ENCODE measurements at regions not wholly inside any gene's neighbourhood (a gene's known extent, or its start where the extent isn't known, plus 50 kb on each side); places are given as distances from the start of the nearest gene placed in this dataset.

DNA sequence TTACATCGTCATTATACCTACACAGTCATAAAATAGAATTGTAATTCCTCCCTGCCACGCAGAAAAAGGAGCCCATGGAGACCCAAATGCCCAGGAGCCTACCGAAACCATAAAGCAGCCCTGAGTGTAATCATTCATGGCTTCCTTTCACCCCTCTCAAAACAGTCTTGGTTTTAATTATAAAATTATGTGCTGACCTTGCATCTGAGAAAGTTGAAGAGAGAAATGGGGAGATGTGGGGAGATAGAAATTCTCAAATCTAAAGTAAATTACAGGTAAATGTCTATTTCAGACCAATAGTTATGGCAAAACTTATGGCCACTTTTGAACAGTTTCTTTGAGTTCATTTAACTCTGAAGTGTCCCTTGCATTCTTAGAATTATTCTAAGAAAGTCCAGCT is 1068.8 kb downstream of the BCL11A start:
- Histone ChIP-seq H3F3A (ENCODE audit: insufficient read depth) (no peaks in the 10 kb centered on the region), H3K9me3 (ENCODE audit: insufficient read depth, low read length) (no peaks in the 10 kb centered on the region), H3K4me2 (ENCODE audit: low read depth, low read length, poor library complexity, severe bottlenecking) (no peak overlapping the region), H2AFZ (ENCODE audit: low read depth, low read length, severe bottlenecking) (no peak overlapping the region), H3K9ac (ENCODE audit: low read length) (no peak overlapping the region), H4K20me1 (ENCODE audit: low read depth, low read length) (no peaks in the 10 kb centered on the region), H3K36me3 (ENCODE audit: low read length) (no peaks in the 10 kb centered on the region), H3K27me3 (ENCODE audit: low read length) (no peaks in the 10 kb centered on the region), H3K9me2 (replicated peaks; ENCODE audit: insufficient read depth, low read length) (no peaks in the 10 kb centered on the region), H3K4me3 (ENCODE audit: insufficient read depth, low read length, poor library complexity, severe bottlenecking) (no peak overlapping the region), H3K79me2 (ENCODE audit: insufficient read depth, low read length) (no peaks in the 10 kb centered on the region), H3K27ac (ENCODE audit: low read depth, low read length) (no peak overlapping the region)
- TF ChIP-seq EZH2phosphoT487 (conservative IDR thresholded peaks at IDR 0.05; ENCODE audit: low read length), result no peak
- TF ChIP-seq, protein P1, sequence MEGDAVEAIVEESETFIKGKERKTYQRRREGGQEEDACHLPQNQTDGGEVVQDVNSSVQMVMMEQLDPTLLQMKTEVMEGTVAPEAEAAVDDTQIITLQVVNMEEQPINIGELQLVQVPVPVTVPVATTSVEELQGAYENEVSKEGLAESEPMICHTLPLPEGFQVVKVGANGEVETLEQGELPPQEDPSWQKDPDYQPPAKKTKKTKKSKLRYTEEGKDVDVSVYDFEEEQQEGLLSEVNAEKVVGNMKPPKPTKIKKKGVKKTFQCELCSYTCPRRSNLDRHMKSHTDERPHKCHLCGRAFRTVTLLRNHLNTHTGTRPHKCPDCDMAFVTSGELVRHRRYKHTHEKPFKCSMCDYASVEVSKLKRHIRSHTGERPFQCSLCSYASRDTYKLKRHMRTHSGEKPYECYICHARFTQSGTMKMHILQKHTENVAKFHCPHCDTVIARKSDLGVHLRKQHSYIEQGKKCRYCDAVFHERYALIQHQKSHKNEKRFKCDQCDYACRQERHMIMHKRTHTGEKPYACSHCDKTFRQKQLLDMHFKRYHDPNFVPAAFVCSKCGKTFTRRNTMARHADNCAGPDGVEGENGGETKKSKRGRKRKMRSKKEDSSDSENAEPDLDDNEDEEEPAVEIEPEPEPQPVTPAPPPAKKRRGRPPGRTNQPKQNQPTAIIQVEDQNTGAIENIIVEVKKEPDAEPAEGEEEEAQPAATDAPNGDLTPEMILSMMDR (IDR thresholded peaks at IDR 0.05; ENCODE audit: insufficient read depth, low read length, poor library complexity, severe bottlenecking), result no peak

DNA sequence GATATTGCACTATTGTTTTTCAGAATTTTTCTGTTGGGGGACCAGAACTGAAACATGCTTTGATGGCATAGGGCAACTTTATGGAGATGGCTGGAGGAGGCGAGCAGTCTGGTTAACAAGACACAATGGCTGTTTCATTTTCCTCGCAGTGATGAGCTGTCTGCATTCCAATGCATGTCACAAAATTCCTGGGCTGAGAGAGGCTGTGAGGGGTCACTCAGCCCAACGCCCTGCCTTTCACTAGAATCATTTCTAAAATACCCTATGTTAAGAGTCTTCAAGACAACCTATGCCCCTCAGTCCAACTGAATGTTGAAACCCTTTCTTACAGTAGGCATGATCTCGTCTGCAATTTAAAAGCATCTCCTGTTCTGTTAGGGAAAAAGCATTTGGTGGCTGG is 1090.0 kb downstream of the BCL11A start:
- TF ChIP-seq, protein P1 (IDR thresholded peaks at IDR 0.05; ENCODE audit: insufficient read depth, low read length, poor library complexity, severe bottlenecking), result no peak
- TF ChIP-seq EZH2phosphoT487 (conservative IDR thresholded peaks at IDR 0.05; ENCODE audit: low read length), result no peak
- Histone ChIP-seq H3K4me3 (ENCODE audit: insufficient read depth, low read length, poor library complexity, severe bottlenecking) (no peak overlapping the region), H4K20me1 (ENCODE audit: low read depth, low read length) (no peaks in the 10 kb centered on the region)

DNA sequence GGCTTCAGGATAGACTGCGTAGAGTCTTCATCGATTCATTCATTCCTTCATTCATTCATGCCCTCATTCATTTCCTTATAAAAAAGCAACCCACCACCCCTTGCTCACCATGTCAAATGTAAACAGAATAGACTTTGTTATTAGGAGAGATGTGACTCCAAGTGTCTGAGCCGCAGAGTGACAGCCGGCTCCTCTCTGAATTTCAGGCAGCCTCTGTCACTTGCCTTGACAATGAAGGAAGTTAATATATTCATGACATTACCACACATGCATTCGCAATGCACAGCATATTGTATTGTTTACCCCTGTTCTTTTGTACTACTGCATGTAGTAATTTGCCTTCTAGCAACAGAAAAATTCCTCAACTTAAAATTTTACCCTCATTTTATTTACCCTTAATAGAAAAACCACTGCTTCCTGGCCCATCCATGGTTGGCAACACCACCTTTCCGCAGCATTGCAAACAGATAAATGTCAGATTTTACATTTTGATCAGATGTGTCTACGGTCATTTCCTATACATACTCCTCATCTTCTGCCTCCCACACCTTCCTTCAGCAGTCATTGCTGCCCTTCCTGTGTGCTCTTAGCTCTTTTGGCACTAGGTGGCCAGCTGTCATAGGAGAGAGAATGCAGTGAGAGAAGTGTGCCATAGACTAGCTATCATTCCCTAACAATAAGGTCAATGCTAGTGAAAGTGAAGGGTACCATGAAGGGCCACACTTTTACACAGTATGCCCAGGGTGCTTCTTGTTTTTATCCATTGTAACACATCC is 1090.8 kb downstream of the BCL11A start:
- no peak for TF ChIP-seq EZH2phosphoT487 (conservative IDR thresholded peaks at IDR 0.05; ENCODE audit: low read length)
- TF ChIP-seq, protein P1 (IDR thresholded peaks at IDR 0.05; ENCODE audit: insufficient read depth, low read length, poor library complexity, severe bottlenecking), result no peak
- no peak overlapping the region for H3K4me3 ChIP-seq (ENCODE audit: insufficient read depth, low read length, poor library complexity, severe bottlenecking)

More for the DNA sequence above, 1090.0 kb downstream of the BCL11A start:
- Histone ChIP-seq H2AFZ (ENCODE audit: low read depth, low read length, severe bottlenecking) (no peak overlapping the region), H3F3A (ENCODE audit: insufficient read depth) (no peaks in the 10 kb centered on the region), H3K36me3 (ENCODE audit: low read length) (no peaks in the 10 kb centered on the region), H3K27ac (ENCODE audit: low read depth, low read length) (no peak overlapping the region), H3K79me2 (ENCODE audit: insufficient read depth, low read length) (no peaks in the 10 kb centered on the region), H3K27me3 (ENCODE audit: low read length) (no peaks in the 10 kb centered on the region), H3K9ac (ENCODE audit: low read length) (no peak overlapping the region), H3K4me2 (ENCODE audit: low read depth, low read length, poor library complexity, severe bottlenecking) (no peak overlapping the region), H3K9me3 (ENCODE audit: insufficient read depth, low read length) (no peaks in the 10 kb centered on the region), H3K9me2 (replicated peaks; ENCODE audit: insufficient read depth, low read length) (no peaks in the 10 kb centered on the region)

More for the DNA sequence above, 1090.8 kb downstream of the BCL11A start:
- H3K36me3 ChIP-seq (ENCODE audit: low read length), result no peaks in the 10 kb centered on the region
- H3K9me2 ChIP-seq (replicated peaks; ENCODE audit: insufficient read depth, low read length), result no peaks in the 10 kb centered on the region
- no peaks in the 10 kb centered on the region for H3F3A ChIP-seq (ENCODE audit: insufficient read depth)
- H3K27me3 ChIP-seq (ENCODE audit: low read length), result no peaks in the 10 kb centered on the region
- no peak overlapping the region for H2AFZ ChIP-seq (ENCODE audit: low read depth, low read length, severe bottlenecking)
- H3K4me2 ChIP-seq (ENCODE audit: low read depth, low read length, poor library complexity, severe bottlenecking), result no peak overlapping the region
- no peak overlapping the region for H3K9ac ChIP-seq (ENCODE audit: low read length)
- no peaks in the 10 kb centered on the region for H3K79me2 ChIP-seq (ENCODE audit: insufficient read depth, low read length)
- H3K9me3 ChIP-seq (ENCODE audit: insufficient read depth, low read length), result no peaks in the 10 kb centered on the region
- H3K27ac ChIP-seq (ENCODE audit: low read depth, low read length), result no peak overlapping the region
- no peaks in the 10 kb centered on the region for H4K20me1 ChIP-seq (ENCODE audit: low read depth, low read length)
